K562 (cell line): ENCODE measurements at regions not wholly inside any gene's neighbourhood (a gene's known extent, or its start where the extent isn't known, plus 50 kb on each side); places are given as distances from the start of the nearest gene placed in this dataset.

Experiments
- ATAC-seq: fragments of 200-7000 bp; cut with Tn5 transposase; 3 replicates; pipeline ENCODE4 v1.9.1; 2020; ENCODE audit warnings: moderate library complexity
- BruUV-seq: library from RNA; stranded (reverse); fragments of 400-500 nt; replicated peaks from 2 replicates; lab custom pipeline; 2021; lab: Mats Ljungman, UMichigan
- CTCF ChIA-PET: fragments of 300-600 bp; formaldehyde crosslinking; extraction: SDS; loops from one replicate; lab custom pipeline; 2021; ENCODE audit warnings: low intra/inter-chr PET ratio; lab: Yijun Ruan, JAX
- POLR2A ChIA-PET: fragments of 300-600, 350-650 bp; sonication (Branson Sonifier 250); formaldehyde crosslinking; extraction: SDS; loops from one replicate; lab custom pipeline; 2021; ENCODE audit warnings: antibody characterized with exemption, inconsistent platforms; lab: Yijun Ruan, JAX
- DNase-seq, 4 experiments: peaks; one replicate each; pipeline versions ENCODE4 v3.0.0 to v3.0.0-alpha.2; 2011 to 2018; ENCODE audit warnings: low spot score in 3 of 4, mixed read lengths in 3 of 4; ENCODE audit errors: extremely low read depth in 1 of 4
- FAIRE-seq: peaks from 2 replicates; lab custom pipeline; 2011; peaks lifted over from hg19 to GRCh38; lab: Jason Lieb, UNC
- H2AFZ ChIP-seq: 2 replicates; pipeline ENCODE4 v1.6.0; 2011; ENCODE audit warnings: low read depth, low read length, control low read depth, inconsistent platforms
- H3K27ac ChIP-seq: fragments of 200-600 bp; 3 replicates; pipeline ENCODE4 v1.8.0; 2011; ENCODE audit warnings: low read depth, mild to moderate bottlenecking, control low read depth, inconsistent platforms, low read length, moderate library complexity, mixed read lengths; ENCODE audit errors: extremely low read depth
- H3K27me3 ChIP-seq, 2 experiments: fragments of 300-600 bp in 1 of 2; 2 replicates in 1 of 2; 3 replicates in 1 of 2; pipeline versions ENCODE4 v1.6.0 to v1.8.0; 2011; ENCODE audit warnings: inconsistent platforms in 2 of 2, low read length in 2 of 2, mild to moderate bottlenecking in 1 of 2, mixed read lengths in 1 of 2, moderate library complexity in 1 of 2; ENCODE audit not compliant: control insufficient read depth in 2 of 2, insufficient read depth in 2 of 2
- H3K36me3 ChIP-seq: fragments of 300-600 bp; 3 replicates; pipeline ENCODE4 v1.8.0; 2011; ENCODE audit warnings: mild to moderate bottlenecking, low read length, inconsistent platforms; ENCODE audit not compliant: control insufficient read depth, insufficient read depth
- H3K4me1 ChIP-seq, 2 experiments: fragments of 200-600 bp in 1 of 2; replicated peaks in 1 of 2; 2 replicates in 1 of 2; 3 replicates in 1 of 2; pipeline versions ENCODE4 v1.5.1 to v1.8.0; 2011; ENCODE audit warnings: inconsistent platforms in 2 of 2, low read length in 2 of 2, mild to moderate bottlenecking in 1 of 2, mixed read lengths in 1 of 2, moderate library complexity in 1 of 2; ENCODE audit not compliant: control insufficient read depth in 2 of 2, insufficient read depth in 2 of 2
- H3K4me2 ChIP-seq: 2 replicates; pipeline ENCODE4 v1.6.1; 2011; ENCODE audit warnings: low read length, control low read depth, inconsistent platforms, mixed read lengths; ENCODE audit not compliant: insufficient read depth
- H3K4me3 ChIP-seq: fragments of 200-600 bp; sonication (generic), shearing (Covaris generic); 2 replicates; pipeline ENCODE4 v1.5.1; 2016; ENCODE audit warnings: control low read depth, inconsistent platforms
- H3K79me2 ChIP-seq: fragments of 200-600 bp; 3 replicates; pipeline ENCODE4 v1.8.0; 2011; ENCODE audit warnings: low read length, inconsistent platforms; ENCODE audit not compliant: control insufficient read depth, insufficient read depth
- H3K9ac ChIP-seq, 2 experiments: 2 replicates each; pipeline versions ENCODE4 v1.6.0 to v1.6.1; 2011; ENCODE audit warnings: low read depth in 2 of 2, low read length in 2 of 2, control low read depth in 1 of 2, inconsistent platforms in 1 of 2, mild to moderate bottlenecking in 1 of 2, mixed read lengths in 1 of 2; ENCODE audit not compliant: insufficient read depth in 1 of 2
- H3K9me1 ChIP-seq: one replicate; pipeline ENCODE4 v1.6.0; 2011; ENCODE audit warnings: inconsistent platforms, mild to moderate bottlenecking, low read length, moderate library complexity; ENCODE audit not compliant: control insufficient read depth, insufficient read depth
- H3K9me3 ChIP-seq: replicated peaks from 2 replicates; pipeline ENCODE4 v1.5.1; 2011; ENCODE audit warnings: low read depth, low read length, inconsistent platforms; ENCODE audit not compliant: control insufficient read depth, insufficient read depth
- H4K20me1 ChIP-seq: replicated peaks from 2 replicates; pipeline ENCODE4 v1.6.1; 2011; ENCODE audit warnings: low read length, inconsistent platforms, mixed read lengths; ENCODE audit not compliant: control insufficient read depth, insufficient read depth
- DIDO1 ChIP-seq: fragments of 450-650 bp; IDR thresholded peaks from 2 replicates; pipeline ENCODE4 v1.6.1; 2016; ENCODE audit warnings: low read depth, missing biosample characterization, missing genetic modification characterization
- FUS ChIP-seq: fragments of 200-400 bp; formaldehyde crosslinking; optimal IDR thresholded peaks from 2 replicates; pipeline ENCODE3; 2017; ENCODE audit warnings: low read depth, low read length
- ILF3 ChIP-seq: fragments of 450-650 bp; IDR thresholded peaks from 2 replicates; pipeline ENCODE4 v1.6.1; 2018; ENCODE audit warnings: antibody characterized with exemption, mild to moderate bottlenecking, moderate library complexity, borderline replicate concordance
- IRF2 ChIP-seq: sonication (generic); formaldehyde crosslinking; IDR thresholded peaks from 2 replicates; pipeline ENCODE4 v1.8.1; 2022; ENCODE audit warnings: mild to moderate bottlenecking, missing genetic modification reagents
- NCOR1 ChIP-seq: fragments of 450-650 bp; IDR thresholded peaks from 2 replicates; pipeline ENCODE4 v1.6.1; 2016; ENCODE audit warnings: mild to moderate bottlenecking, moderate library complexity
- NELFE ChIP-seq: IDR thresholded peaks from 2 replicates; pipeline ENCODE4 v1.6.1; 2011; ENCODE audit warnings: mild to moderate bottlenecking; ENCODE audit not compliant: insufficient read depth, insufficient read length
- RUNX1 ChIP-seq: sonication (generic); IDR thresholded peaks from 2 replicates; pipeline ENCODE4 v1.6.1; 2016; ENCODE audit warnings: antibody characterized with exemption, low read depth
- SIX5 ChIP-seq, 2 experiments: IDR thresholded peaks; 2 replicates each; pipeline ENCODE4 v1.6.1; 2011; ENCODE audit warnings: low read length in 2 of 2, borderline replicate concordance in 1 of 2, low read depth in 1 of 2, mild to moderate bottlenecking in 1 of 2, moderate library complexity in 1 of 2; ENCODE audit not compliant: insufficient read depth in 1 of 2
- TAF9B ChIP-seq: fragments of 450-650 bp; IDR thresholded peaks from 2 replicates; pipeline ENCODE4 v1.6.1; 2018; ENCODE audit warnings: mild to moderate bottlenecking; ENCODE audit not compliant: partially characterized antibody
- ZC3H8 ChIP-seq: fragments of 450-650 bp; IDR thresholded peaks from 2 replicates; pipeline ENCODE4 v1.6.1; 2017
- WGBS: fragments of 100-300 bp; shearing (Covaris generic); methylation state at CpG from one replicate; pipeline ENCODE4 v1.1.6; 2016; ENCODE audit warnings: low coverage, mixed read lengths; ENCODE audit not compliant: insufficient coverage; ENCODE audit errors: missing lambda C conversion rate; 5-methylcytosine and 5-hydroxymethylcytosine counted together
- in situ Hi-C: fragments of 300-500 bp; cut with MboI; formaldehyde crosslinking; loops from 4 replicates; pipeline ENCODE4 v1.15.0; 2018; ENCODE audit warnings: inconsistent platforms, mixed read lengths
- intact Hi-C: fragments of 100-400 bp; cut with micrococcal nuclease; formaldehyde crosslinking; loops from 2 replicates; pipeline ENCODE4 v1.14.2; 2022
- TF ChIP-seq, protein P1 (sequence below): fragments of 150-350 bp; conservative IDR thresholded peaks from 2 replicates; pipeline ENCODE4 v1.6.1; 2014; ENCODE audit warnings: low read length
- TF ChIP-seq, protein P2 (sequence below): fragments of 200-800 bp; sonication (Bioruptor generic); IDR thresholded peaks from 2 replicates; pipeline ENCODE4 v1.6.1; 2017; ENCODE audit warnings: missing genetic modification characterization, missing compliant biosample characterization
- TF ChIP-seq, protein P3 (sequence below): fragments of 450-650 bp; IDR thresholded peaks from 2 replicates; pipeline ENCODE4 v1.6.1; 2016
- TF ChIP-seq, protein P4 (sequence below), 2 experiments: fragments of 450-650 bp in 1 of 2; sonication (generic) in 1 of 2; formaldehyde crosslinking; conservative IDR thresholded peaks; 2 replicates each; pipeline versions ENCODE4 v1.4.0 to v1.8.1; 2020 to 2022; ENCODE audit warnings: mild to moderate bottlenecking in 1 of 2, missing genetic modification reagents in 1 of 2
- TF ChIP-seq, protein P5 (sequence below): sonication (generic); formaldehyde crosslinking; IDR thresholded peaks from 2 replicates; pipeline ENCODE4 v1.8.1; 2023; ENCODE audit warnings: mild to moderate bottlenecking, missing genetic modification reagents

DNA sequence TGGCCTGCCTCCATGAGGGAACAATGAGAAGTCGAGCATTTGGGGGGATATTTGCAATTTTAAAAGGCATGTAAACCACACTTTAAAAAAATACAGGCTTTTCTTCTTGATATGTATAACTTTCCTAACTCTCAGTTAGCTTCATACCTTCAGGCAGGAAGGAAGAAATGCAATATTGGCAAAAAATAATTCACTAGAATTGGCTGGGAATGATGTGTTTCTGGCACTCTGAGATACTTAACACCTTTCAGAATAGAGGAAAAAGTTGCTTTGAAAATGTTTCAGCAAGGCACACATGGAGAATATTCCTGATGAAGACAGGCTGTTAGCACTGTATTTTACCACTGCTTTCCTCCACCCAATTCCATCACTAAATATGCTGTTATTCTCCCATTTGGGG is 747.6 kb downstream of the HDGFL1 start:
- H3K9ac ChIP-seq, result no peak overlapping the region
- ChIA-PET CTCF (no interaction called here), POLR2A (no interaction called here)
- H3K9me3 ChIP-seq, result no peaks in the 10 kb centered on the region; the same call in none of the 2 replicates
- in situ Hi-C loops, result no loop called here
- H3K27ac ChIP-seq, result no peak overlapping the region
- H3K36me3 ChIP-seq, result no peaks in the 10 kb centered on the region
- ATAC-seq (no peak), DNase-seq (no peak), FAIRE-seq (no peak)
- no peaks in the 10 kb centered on the region for H3K79me2 ChIP-seq
- no TSS peak for BruUV-seq
- intact Hi-C loops, result no loop called here
- no peaks in the 10 kb centered on the region for H3K27me3 ChIP-seq
- TF ChIP-seq, protein P1, sequence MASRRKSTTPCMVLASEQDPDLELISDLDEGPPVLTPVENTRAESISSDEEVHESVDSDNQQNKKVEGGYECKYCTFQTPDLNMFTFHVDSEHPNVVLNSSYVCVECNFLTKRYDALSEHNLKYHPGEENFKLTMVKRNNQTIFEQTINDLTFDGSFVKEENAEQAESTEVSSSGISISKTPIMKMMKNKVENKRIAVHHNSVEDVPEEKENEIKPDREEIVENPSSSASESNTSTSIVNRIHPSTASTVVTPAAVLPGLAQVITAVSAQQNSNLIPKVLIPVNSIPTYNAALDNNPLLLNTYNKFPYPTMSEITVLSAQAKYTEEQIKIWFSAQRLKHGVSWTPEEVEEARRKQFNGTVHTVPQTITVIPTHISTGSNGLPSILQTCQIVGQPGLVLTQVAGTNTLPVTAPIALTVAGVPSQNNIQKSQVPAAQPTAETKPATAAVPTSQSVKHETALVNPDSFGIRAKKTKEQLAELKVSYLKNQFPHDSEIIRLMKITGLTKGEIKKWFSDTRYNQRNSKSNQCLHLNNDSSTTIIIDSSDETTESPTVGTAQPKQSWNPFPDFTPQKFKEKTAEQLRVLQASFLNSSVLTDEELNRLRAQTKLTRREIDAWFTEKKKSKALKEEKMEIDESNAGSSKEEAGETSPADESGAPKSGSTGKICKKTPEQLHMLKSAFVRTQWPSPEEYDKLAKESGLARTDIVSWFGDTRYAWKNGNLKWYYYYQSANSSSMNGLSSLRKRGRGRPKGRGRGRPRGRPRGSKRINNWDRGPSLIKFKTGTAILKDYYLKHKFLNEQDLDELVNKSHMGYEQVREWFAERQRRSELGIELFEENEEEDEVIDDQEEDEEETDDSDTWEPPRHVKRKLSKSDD, result no peak
- TF ChIP-seq, protein P2, sequence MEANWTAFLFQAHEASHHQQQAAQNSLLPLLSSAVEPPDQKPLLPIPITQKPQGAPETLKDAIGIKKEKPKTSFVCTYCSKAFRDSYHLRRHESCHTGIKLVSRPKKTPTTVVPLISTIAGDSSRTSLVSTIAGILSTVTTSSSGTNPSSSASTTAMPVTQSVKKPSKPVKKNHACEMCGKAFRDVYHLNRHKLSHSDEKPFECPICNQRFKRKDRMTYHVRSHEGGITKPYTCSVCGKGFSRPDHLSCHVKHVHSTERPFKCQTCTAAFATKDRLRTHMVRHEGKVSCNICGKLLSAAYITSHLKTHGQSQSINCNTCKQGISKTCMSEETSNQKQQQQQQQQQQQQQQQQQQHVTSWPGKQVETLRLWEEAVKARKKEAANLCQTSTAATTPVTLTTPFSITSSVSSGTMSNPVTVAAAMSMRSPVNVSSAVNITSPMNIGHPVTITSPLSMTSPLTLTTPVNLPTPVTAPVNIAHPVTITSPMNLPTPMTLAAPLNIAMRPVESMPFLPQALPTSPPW (CRISPR knock-in tag), result no peak
- TF ChIP-seq NELFE (no peak), DIDO1 (tag) (no peak), ZC3H8 (no peak), RUNX1 (no peak), SIX5 (IDR thresholded peaks at IDR 0.05; ENCODE audit: borderline replicate concordance in 1 of 2, insufficient read depth in 1 of 2, low read depth in 1 of 2, low read length in 2 of 2) (no peak), IRF2 (no peak), FUS (no peak), ILF3 (no peak), TAF9B (no peak), NCOR1 (no peak)
- TF ChIP-seq, protein P3, sequence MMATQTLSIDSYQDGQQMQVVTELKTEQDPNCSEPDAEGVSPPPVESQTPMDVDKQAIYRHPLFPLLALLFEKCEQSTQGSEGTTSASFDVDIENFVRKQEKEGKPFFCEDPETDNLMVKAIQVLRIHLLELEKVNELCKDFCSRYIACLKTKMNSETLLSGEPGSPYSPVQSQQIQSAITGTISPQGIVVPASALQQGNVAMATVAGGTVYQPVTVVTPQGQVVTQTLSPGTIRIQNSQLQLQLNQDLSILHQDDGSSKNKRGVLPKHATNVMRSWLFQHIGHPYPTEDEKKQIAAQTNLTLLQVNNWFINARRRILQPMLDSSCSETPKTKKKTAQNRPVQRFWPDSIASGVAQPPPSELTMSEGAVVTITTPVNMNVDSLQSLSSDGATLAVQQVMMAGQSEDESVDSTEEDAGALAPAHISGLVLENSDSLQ, result no peak
- TF ChIP-seq, protein P4, sequence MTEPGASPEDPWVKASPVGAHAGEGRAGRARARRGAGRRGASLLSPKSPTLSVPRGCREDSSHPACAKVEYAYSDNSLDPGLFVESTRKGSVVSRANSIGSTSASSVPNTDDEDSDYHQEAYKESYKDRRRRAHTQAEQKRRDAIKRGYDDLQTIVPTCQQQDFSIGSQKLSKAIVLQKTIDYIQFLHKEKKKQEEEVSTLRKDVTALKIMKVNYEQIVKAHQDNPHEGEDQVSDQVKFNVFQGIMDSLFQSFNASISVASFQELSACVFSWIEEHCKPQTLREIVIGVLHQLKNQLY (CRISPR knock-in tag; conservative IDR thresholded peaks at IDR 0.05), result no peak
- TF ChIP-seq, protein P5, sequence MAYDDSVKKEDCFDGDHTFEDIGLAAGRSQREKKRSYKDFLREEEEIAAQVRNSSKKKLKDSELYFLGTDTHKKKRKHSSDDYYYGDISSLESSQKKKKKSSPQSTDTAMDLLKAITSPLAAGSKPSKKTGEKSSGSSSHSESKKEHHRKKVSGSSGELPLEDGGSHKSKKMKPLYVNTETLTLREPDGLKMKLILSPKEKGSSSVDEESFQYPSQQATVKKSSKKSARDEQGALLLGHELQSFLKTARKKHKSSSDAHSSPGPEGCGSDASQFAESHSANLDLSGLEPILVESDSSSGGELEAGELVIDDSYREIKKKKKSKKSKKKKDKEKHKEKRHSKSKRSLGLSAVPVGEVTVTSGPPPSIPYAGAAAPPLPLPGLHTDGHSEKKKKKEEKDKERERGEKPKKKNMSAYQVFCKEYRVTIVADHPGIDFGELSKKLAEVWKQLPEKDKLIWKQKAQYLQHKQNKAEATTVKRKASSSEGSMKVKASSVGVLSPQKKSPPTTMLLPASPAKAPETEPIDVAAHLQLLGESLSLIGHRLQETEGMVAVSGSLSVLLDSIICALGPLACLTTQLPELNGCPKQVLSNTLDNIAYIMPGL (CRISPR knock-in tag), result no peak
- H3K4me2 ChIP-seq, result no peak overlapping the region
- no peaks in the 10 kb centered on the region for H3K4me1 ChIP-seq
- H2AFZ ChIP-seq, result no peak overlapping the region
- no peaks in the 10 kb centered on the region for H3K9me1 ChIP-seq
- no peaks in the 10 kb centered on the region for H4K20me1 ChIP-seq
- H3K4me3 ChIP-seq, result no peak overlapping the region
- WGBS, result 0% methylated on average over 1 of the region's 1 CpG
